OCI-LY7 (cell line): ENCODE measurements at regions not wholly inside any gene's neighbourhood (a gene's known extent, or its start where the extent isn't known, plus 50 kb on each side); places are given as distances from the start of the nearest gene placed in this dataset.

Experiments used
- BruUV-seq: library from RNA; stranded (reverse); fragments of 400-500 nt; replicated peaks from 2 replicates; lab custom pipeline; 2021; lab: Mats Ljungman, UMichigan
- CTCF ChIA-PET: fragments of 300-600 bp; sonication (Branson Sonifier 250); formaldehyde crosslinking; loops from one replicate; lab custom pipeline; 2022; ENCODE audit warnings: antibody characterized with exemption; ENCODE audit not compliant: unreplicated experiment; lab: Charles Lee
- POLR2A ChIA-PET: fragments of 300-600 bp; sonication (Branson Sonifier 250); formaldehyde crosslinking; loops from one replicate; lab custom pipeline; 2022; ENCODE audit warnings: antibody characterized with exemption; lab: Charles Lee
- DNase-seq: peaks from one replicate; pipeline ENCODE4 v3.0.0-alpha.2; 2015; ENCODE audit warnings: low spot score
- H2AFZ ChIP-seq: fragments of 200-600 bp; sonication (generic), shearing (Covaris generic); 2 replicates; pipeline ENCODE4 v1.6.1; 2014; ENCODE audit warnings: mild to moderate bottlenecking, antibody characterized with exemption, low read length, moderate library complexity
- H3K27ac ChIP-seq: fragments of 200-600 bp; sonication (generic); 2 replicates; pipeline ENCODE4 v1.5.1; 2014; ENCODE audit warnings: mixed run types, low read depth, mild to moderate bottlenecking, moderate library complexity, low read length, inconsistent platforms; ENCODE audit not compliant: poor library complexity, severe bottlenecking
- H3K36me3 ChIP-seq: fragments of 200-600 bp; sonication (generic); 2 replicates; pipeline ENCODE4 v1.6.1; 2014; ENCODE audit warnings: mild to moderate bottlenecking, antibody characterized with exemption, low read length, moderate library complexity, mixed read lengths; ENCODE audit not compliant: insufficient read depth
- H3K4me1 ChIP-seq: fragments of 200-600 bp; sonication (generic); 2 replicates; pipeline ENCODE4 v1.5.1; 2014; ENCODE audit warnings: mild to moderate bottlenecking, low read length; ENCODE audit not compliant: insufficient read depth, poor library complexity, severe bottlenecking
- H3K4me2 ChIP-seq: fragments of 200-600 bp; sonication (generic); 2 replicates; pipeline ENCODE4 v1.6.1; 2014; ENCODE audit warnings: mild to moderate bottlenecking, low read length
- H3K4me3 ChIP-seq: fragments of 200-600 bp; sonication (generic); 2 replicates; pipeline ENCODE4 v1.5.1; 2014; ENCODE audit warnings: mild to moderate bottlenecking, low read depth, low read length; ENCODE audit not compliant: poor library complexity, severe bottlenecking
- H3K79me2 ChIP-seq: fragments of 200-600 bp; sonication (generic); 2 replicates; pipeline ENCODE4 v1.6.1; 2016; ENCODE audit warnings: low read depth, mild to moderate bottlenecking, low read length, moderate library complexity, mixed read lengths; ENCODE audit not compliant: insufficient read depth
- H3K9me2 ChIP-seq: fragments of 200-600 bp; sonication (generic); 2 replicates; pipeline ENCODE4 v1.6.1; 2016; ENCODE audit warnings: mild to moderate bottlenecking, low read length, mixed read lengths; ENCODE audit not compliant: insufficient read depth
- H3K9me3 ChIP-seq: fragments of 200-600 bp; sonication (generic); 2 replicates; pipeline ENCODE4 v1.6.1; 2014; ENCODE audit warnings: mild to moderate bottlenecking, mixed run types, low read length, mixed read lengths
- H4K20me1 ChIP-seq: fragments of 200-600 bp; sonication (generic); 2 replicates; pipeline ENCODE4 v1.6.1; 2014; ENCODE audit warnings: mild to moderate bottlenecking, antibody characterized with exemption, low read length, moderate library complexity, mixed read lengths; ENCODE audit not compliant: insufficient read depth
- CTCF ChIP-seq: fragments of 200-600 bp; sonication (generic); conservative IDR thresholded peaks from 2 replicates; pipeline ENCODE4 v1.5.1; 2014; ENCODE audit warnings: mild to moderate bottlenecking, antibody characterized with exemption, low read length, moderate library complexity, mixed read lengths
- EZH2phosphoT487 ChIP-seq: fragments of 200-600 bp; sonication (generic); IDR thresholded peaks from 2 replicates; pipeline ENCODE4 v1.6.1; 2018; ENCODE audit warnings: low read depth, borderline replicate concordance, mild to moderate bottlenecking, mixed run types, antibody characterized with exemption, low read length, moderate library complexity, mixed read lengths
- intact Hi-C: fragments of 100-400 bp; cut with micrococcal nuclease; formaldehyde crosslinking; loops from one replicate; pipeline ENCODE4 v1.10.0; 2022; ENCODE audit not compliant: unreplicated experiment

DNA sequence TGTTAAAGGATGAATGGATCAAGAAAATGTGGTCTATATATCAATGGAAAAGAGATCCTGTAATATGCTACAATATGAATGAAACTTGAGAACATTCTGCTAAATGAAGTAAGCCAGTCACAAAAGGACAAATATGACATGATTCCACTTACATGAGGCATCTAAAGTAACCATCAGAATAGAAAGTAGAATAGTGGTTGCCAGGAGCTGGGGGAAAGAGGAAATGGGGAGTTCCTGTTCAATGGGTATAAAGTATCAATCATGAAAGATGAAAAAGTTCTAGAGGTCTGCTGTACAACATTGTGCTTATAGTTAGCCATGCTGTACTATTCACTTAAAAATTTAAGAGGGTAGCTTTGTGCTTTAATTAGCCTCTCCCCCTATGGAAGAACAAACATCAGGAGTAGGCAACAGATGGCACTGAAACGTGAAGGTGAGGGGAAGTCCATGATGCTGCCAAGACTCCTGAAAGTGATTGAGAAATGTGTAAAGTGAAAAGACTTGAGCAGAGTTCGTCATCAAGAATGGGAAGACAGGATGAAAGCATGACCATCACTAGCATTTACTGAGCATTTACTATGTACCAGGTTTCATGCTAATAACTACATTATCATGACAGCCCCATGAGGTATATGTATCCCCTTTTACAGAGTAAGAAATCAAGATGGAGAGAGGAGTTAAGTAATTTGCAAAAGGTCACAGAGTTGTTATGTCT, 167.2 kb downstream of the CYB561 start:
- no peaks in the 10 kb centered on the region for H3K9me3 ChIP-seq
- no peaks in the 10 kb centered on the region for H3K79me2 ChIP-seq
- no peak overlapping the region for H3K27ac ChIP-seq
- no peaks in the 10 kb centered on the region for H3K36me3 ChIP-seq
- intact Hi-C loops = no loop called here
- no peaks in the 10 kb centered on the region for H3K9me2 ChIP-seq
- POLR2A ChIA-PET = no interaction called here
- no peak for DNase-seq
- H3K4me2 ChIP-seq = no peak overlapping the region
- 0 out of 2 replicates have a peak, but pooled peaks cover 2% of the 10 kb centered on the region for H4K20me1 ChIP-seq
- H2AFZ ChIP-seq = no peak overlapping the region
- TF ChIP-seq EZH2phosphoT487 (no peak), CTCF (no peak)
- CTCF ChIA-PET = no interaction called here
- H3K4me1 ChIP-seq = no peaks in the 10 kb centered on the region
- no peak overlapping the region for H3K4me3 ChIP-seq
- BruUV-seq = no TSS peak

GRCh38 chr17:63279498-63280230, 166.4 kb downstream of the CYB561 start:
- no TSS peak for BruUV-seq
- 0 out of 2 replicates have a peak, but pooled peaks cover 2% of the 10 kb centered on the region for H4K20me1 ChIP-seq
- no peak overlapping the region for H3K27ac ChIP-seq
- H3K9me2 ChIP-seq = no peaks in the 10 kb centered on the region
- no peak overlapping the region for H3K4me3 ChIP-seq
- intact Hi-C loops = no loop called here
- no peaks in the 10 kb centered on the region for H3K9me3 ChIP-seq
- TF ChIP-seq EZH2phosphoT487 (no peak), CTCF (no peak)
- H2AFZ ChIP-seq = no peak overlapping the region
- H3K4me2 ChIP-seq = no peak overlapping the region
- CTCF ChIA-PET = no interaction called here
- H3K79me2 ChIP-seq = no peaks in the 10 kb centered on the region
- no peak for DNase-seq
- H3K4me1 ChIP-seq = no peaks in the 10 kb centered on the region
- no peaks in the 10 kb centered on the region for H3K36me3 ChIP-seq
- POLR2A ChIA-PET = interaction anchor here (0.5 kb wide), 1 partner anchor 139 kb away, joined by 3 read pairs; no protein-coding TSS in a partner anchor

DNA sequence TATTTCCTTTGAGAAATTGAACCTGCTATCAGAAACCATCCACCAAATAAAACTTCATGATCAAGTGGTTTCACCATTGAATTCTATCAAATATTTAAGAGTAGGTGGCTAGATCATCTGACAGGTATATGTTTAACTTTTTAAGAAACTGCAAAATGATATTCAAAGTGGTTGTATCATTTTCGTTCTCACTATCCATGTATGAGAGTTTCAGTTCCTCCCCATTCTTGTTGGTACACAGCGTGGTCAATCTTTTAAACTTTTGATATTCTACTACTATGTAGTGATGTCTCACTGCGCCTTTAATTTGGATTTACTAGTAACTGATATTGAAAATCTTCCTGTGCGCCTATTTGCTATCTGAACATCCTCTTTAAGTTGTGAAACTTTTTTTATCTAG, 163.7 kb downstream of the CYB561 start:
- Histone ChIP-seq H3K4me2 (no peak overlapping the region), H4K20me1 (0 out of 2 replicates have a peak, but pooled peaks cover 2% of the 10 kb centered on the region), H2AFZ (no peak overlapping the region), H3K9me2 (no peaks in the 10 kb centered on the region), H3K79me2 (no peaks in the 10 kb centered on the region), H3K27ac (no peak overlapping the region), H3K4me1 (no peaks in the 10 kb centered on the region), H3K36me3 (no peaks in the 10 kb centered on the region), H3K4me3 (no peak overlapping the region), H3K9me3 (peaks cover 4% of the 10 kb centered on the region; the same call in 1 of the 2 replicates)
- CTCF ChIA-PET = no interaction called here
- POLR2A ChIA-PET = no interaction called here
- TF ChIP-seq EZH2phosphoT487 = no peak
- TF ChIP-seq CTCF = no peak
- intact Hi-C loops = no loop called here
- DNase-seq = no peak
- BruUV-seq = no TSS peak
